GM19239 (cell line): ENCODE measurements at regions not wholly inside any gene's neighbourhood (a gene's known extent, or its start where the extent isn't known, plus 50 kb on each side); places are given as distances from the start of the nearest gene placed in this dataset.
A peak's percentile ranks its signal among the peaks of the same experiment; 100 is the strongest.

ENCODE experiments used
- DNase-seq: peaks from one replicate; pipeline ENCODE4 v3.0.0; 2011; ENCODE audit warnings: low spot score; ENCODE audit not compliant: insufficient read length
- FAIRE-seq: peaks from 2 replicates; lab custom pipeline; 2011; peaks lifted over from hg19 to GRCh38; lab: Jason Lieb, UNC

DNA sequence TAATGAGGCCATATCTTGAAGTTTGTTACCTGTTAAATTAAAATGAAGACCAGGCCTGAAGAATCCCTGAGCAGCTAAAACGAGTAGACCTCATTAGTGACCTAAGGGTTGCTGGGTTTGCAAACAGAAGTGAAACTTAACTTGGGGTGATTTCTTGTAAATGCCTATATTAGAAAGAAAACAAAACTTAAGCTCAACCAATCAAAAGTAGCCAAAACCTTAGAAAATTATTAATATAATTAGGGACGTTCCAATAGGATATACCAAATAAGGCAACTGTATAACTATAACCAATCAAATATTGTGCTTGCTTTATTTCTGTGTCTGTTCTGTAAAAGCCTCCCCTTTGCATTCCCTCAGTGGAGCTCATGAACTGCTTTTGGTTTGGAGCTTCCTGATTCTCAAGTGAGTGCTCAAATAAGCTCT lies 137.9 kb upstream of the VRK2 start:
- FAIRE-seq (no peak), DNase-seq (peak; percentile 8)

DNA sequence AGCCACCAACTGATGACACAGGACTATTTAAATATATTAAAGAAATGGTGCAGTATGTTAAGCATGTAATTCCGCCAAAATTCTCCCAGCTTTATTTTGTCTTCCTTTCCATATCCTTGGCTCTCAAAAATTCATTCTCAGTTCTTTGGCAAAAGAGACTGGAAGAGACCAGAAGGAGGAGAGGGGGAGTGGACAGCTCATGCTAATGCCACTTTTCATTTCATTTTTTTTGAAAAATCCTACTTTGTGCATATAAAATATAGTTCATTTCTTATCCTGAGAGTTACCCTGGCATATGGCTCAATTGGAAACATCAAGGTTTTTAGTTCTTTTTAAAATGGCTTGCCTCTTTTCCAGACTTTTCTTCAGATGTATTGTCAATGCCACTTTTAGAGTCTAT lies 128.5 kb upstream of the VRK2 start:
- FAIRE-seq = peak; percentile 21
- no peak for DNase-seq

GRCh38 chr2:57920342-57920939 lies 126.2 kb upstream of the VRK2 start:
- DNase-seq (no peak), FAIRE-seq (peak; percentile 79)

- FAIRE-seq (no peak), DNase-seq (no peak)
These were observed 111.9 kb upstream of the VRK2 start for GRCh38 chr2:57934659-57935058.

- DNase-seq = no peak
- no peak for FAIRE-seq
These were observed 110.4 kb upstream of the VRK2 start for GRCh38 chr2:57936216-57936615.

GRCh38 chr2:57937456-57937855 lies 109.2 kb upstream of the VRK2 start:
- DNase-seq (no peak), FAIRE-seq (no peak)

DNA sequence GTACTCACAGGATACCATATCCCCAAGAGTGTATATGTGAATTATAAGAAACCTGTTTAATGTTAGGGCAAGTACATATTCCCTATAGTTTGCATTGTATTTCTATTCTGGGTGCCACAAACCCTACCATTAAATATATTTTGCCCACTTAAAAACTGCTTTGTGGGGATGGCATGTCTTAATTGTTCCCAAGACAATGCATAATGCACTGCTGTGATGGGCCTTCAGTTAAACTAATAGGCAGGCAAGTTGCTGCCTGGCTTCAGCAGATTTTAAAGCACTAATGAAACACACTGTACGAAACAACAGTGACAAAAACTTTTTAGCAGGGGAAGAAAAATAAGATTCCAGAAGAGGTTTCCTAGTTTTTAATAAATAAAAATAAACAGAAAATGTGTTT lies 104.8 kb upstream of the VRK2 start:
- DNase-seq (no peak), FAIRE-seq (no peak)

DNA sequence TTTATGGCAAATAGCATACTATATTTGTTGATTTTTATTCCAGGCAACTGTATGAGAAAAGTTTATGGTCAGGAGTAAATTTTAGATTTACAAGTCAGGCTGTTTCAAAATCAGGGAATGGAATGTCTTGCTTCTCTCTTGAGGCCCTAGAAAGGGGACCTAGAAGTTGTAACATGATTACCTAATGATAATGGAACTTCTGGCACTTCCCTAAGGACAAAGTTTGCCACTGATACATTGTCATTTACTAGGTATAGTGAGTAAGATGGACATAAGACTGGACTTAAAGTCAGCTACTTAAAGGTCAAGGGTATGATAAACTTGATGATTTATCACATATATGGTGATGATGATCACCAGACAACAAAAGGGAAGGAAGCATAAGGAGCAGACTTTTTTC lies 103.3 kb upstream of the VRK2 start:
- FAIRE-seq = no peak
- no peak for DNase-seq

- no peak for FAIRE-seq
- no peak for DNase-seq
These were observed 99.2 kb upstream of the VRK2 start for GRCh38 chr2:57947398-57947797.

GRCh38 chr2:57954020-57954419 lies 92.6 kb upstream of the VRK2 start:
- FAIRE-seq = no peak
- no peak for DNase-seq

GRCh38 chr2:57957238-57957637 lies 89.4 kb upstream of the VRK2 start:
- FAIRE-seq = no peak
- DNase-seq = no peak

DNA sequence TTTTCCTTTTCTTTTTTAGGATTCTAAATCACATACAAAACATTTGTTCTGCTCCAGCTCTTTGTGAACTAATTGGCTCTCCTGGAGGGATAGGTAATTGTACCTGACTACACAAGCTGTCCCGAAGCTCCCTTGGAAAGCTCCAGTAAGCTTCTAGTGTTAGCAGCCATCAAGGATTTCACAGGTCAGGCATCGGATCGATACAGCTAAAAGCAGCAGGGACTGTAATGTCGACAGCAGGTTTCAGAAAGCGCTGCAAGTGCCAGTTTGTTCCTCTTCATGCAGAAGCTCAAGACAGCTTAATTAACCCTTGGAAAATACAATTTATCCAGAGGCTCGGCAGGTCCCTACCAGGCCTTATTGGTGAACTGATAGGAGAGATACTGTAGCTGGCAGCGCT lies 87.2 kb upstream of the VRK2 start:
- no peak for DNase-seq
- FAIRE-seq = no peak

DNA sequence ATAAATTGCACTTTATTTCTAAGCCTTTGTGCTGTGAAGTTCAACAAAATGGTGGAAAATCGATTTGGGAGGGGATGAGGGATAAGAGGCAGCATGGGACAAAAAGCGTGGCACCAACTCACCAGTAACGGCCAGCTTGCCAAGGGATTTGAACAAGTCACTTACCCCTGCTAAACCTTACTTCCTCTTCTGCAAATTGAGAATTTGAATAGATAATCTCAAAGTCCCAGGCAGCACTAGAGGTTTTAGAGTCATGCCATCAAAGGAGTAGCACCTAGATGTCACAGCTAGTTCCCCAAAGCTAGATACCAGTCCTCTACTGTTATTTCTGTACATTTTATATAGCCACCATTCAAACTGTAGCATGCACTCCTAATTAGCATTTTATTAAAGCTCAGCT lies 83.7 kb upstream of the VRK2 start:
- DNase-seq (no peak), FAIRE-seq (no peak)

- no peak for DNase-seq
- no peak for FAIRE-seq
These were observed 81.4 kb upstream of the VRK2 start for GRCh38 chr2:57965219-57965618.

DNA sequence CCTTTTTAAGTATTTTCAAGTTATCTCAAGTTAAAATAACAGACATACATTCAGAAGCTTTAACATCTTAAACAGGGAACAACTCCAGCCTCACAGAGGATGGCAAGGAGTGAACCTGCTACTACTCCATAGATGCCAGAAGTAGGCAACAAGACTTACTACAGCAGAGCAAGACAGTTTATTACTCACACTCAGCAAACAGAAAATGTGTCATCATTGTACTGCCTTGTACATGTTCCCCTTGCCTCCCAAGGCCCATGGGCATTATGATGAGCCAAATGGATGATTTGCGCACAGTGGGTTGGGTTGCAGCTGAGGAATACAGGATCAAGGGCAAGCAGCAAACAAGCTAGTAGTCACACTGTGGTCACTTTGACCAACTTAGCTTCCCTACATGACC lies 80.6 kb upstream of the VRK2 start:
- DNase-seq (no peak), FAIRE-seq (no peak)

DNA sequence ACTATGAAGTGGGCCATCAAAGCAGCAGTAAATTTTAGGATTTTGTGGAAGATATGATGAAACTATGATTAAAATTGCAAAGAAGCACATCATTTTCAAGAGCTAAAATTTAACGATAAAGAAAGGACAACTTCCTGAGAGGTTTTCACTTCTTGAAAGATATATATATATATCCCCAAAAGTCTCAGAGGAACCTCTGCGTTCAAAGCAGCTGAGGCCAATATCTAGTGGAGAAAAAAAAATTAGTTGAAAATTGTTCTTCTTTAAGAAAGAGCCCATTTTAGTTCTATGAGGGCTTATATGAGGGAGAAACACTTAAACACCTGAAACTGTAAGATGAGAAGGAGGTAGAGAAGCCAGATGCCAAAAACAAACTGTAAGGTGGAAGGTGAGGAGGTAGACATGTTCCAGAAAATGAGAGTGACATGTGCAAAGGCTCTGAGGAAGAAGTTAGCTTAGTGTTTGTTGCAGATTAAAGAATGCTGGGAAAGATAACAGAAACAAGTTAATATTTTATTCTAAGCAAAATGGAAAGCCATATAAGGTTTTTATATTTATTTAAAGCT lies 72.9 kb upstream of the VRK2 start:
- FAIRE-seq = peak; percentile 89
- DNase-seq = no peak

- FAIRE-seq (no peak), DNase-seq (no peak)
These were observed 67.4 kb upstream of the VRK2 start for GRCh38 chr2:57979158-57979557.

- DNase-seq (no peak), FAIRE-seq (no peak)
These were observed 65.4 kb upstream of the VRK2 start for GRCh38 chr2:57981083-57981768.

DNA sequence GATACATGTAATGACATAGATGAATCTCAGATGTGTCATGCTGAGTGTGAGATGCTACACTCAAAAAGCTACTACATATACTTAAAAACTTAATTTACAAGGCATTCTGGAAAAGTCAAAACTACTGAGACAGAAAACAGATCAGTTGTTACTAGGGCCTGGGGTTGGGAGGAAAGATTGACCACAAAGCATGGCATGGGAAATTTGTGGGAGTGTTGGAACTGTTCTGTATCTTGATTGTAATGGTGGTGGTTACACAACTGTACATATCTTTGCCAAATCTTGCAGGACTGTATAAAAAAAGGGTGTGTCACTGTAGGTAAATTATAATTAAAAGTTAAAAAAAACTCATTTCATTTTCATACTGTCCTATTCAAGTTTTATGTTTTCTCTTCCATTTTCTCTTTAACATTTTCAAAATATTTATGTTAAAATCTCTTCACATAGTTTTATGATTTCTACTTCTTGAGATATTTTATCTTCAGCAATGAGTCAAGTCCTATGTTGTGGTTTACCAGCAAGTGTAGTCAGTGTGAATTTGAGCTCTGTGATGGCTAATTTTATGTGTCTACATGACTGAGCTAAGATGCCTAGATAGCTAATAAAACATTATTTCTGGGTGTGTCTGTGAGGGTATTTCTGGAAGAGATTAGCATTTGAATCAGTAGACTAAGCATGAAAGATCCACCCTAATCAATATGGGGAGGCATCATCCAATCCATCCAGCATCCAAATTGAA lies 58.6 kb upstream of the VRK2 start:
- DNase-seq (no peak), FAIRE-seq (no peak)

GRCh38 chr2:57990118-57990725 lies 56.4 kb upstream of the VRK2 start:
- no peak for DNase-seq
- FAIRE-seq = peak; percentile 49
